ENCODE measurements at regions not wholly inside any gene's neighbourhood (a gene's known extent, or its start where the extent isn't known, plus 50 kb on each side); places are given as distances from the start of the nearest gene placed in this dataset.

DNA sequence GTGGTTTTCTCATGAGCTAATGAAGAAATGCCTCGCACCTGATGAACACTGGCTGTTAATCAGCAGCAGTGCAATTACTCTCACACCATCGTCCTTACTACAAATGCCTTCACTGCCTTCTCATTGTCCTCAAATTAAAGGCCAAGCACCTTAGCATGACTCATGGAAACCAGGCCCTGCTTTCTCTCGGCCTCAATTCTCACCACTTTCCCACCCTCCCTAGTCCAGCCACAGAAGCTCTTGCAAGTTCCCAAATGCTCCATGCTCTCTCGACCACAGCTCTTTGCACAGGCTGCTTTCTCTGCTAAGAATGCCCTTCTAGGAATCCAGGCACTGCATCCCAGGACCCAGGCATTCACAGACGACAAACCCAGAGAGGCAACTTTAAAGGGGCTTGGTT lies 94.6 kb upstream of the KLF4 start:
- TF ChIP-seq, protein P1, sequence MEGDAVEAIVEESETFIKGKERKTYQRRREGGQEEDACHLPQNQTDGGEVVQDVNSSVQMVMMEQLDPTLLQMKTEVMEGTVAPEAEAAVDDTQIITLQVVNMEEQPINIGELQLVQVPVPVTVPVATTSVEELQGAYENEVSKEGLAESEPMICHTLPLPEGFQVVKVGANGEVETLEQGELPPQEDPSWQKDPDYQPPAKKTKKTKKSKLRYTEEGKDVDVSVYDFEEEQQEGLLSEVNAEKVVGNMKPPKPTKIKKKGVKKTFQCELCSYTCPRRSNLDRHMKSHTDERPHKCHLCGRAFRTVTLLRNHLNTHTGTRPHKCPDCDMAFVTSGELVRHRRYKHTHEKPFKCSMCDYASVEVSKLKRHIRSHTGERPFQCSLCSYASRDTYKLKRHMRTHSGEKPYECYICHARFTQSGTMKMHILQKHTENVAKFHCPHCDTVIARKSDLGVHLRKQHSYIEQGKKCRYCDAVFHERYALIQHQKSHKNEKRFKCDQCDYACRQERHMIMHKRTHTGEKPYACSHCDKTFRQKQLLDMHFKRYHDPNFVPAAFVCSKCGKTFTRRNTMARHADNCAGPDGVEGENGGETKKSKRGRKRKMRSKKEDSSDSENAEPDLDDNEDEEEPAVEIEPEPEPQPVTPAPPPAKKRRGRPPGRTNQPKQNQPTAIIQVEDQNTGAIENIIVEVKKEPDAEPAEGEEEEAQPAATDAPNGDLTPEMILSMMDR (IDR thresholded peaks at IDR 0.05): no peak
- no peak for TF ChIP-seq POLR2A (IDR thresholded peaks at IDR 0.05)

Measured in adrenal gland (tissue), 5 donors.